ENCODE measurements at regions not wholly inside any gene's neighbourhood (a gene's known extent, or its start where the extent isn't known, plus 50 kb on each side); places are given as distances from the start of the nearest gene placed in this dataset.

DNA sequence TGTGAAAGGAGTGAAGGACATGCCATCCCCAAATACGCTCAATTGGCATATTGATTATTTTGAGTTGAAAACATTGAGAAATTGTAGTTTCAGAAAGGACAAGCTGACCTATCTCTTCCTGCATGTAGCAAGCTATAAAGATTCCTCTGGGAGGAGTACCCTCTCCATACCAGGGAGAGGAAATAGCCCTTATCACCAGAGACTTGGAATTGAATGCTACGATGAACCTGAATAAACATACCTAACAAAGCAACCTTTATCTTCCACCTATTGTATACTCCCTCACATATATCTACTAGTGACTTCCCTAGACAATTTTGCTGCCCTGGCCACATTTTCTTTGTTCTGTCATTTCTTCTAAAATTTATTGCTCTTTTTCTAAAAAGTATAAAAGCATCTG, 150.2 kb upstream of the EEPD1 start:
- H3K27ac ChIP-seq (ENCODE audit: low read length) = no peak overlapping the region
- H3K27me3 ChIP-seq (ENCODE audit: control insufficient read depth, insufficient read depth, low read length) = no peaks in the 10 kb centered on the region
- peaks cover 3% of the 10 kb centered on the region; the same call in 1 of the 2 replicates for H3K9me3 ChIP-seq (ENCODE audit: control insufficient read depth, insufficient read depth, low read depth, low read length)
- H3K36me3 ChIP-seq (ENCODE audit: control insufficient read depth, insufficient read depth, low read length) = no peaks in the 10 kb centered on the region
- POLR2A ChIA-PET = no interaction called here
- in situ Hi-C loops (cut with HindIII; ENCODE audit: low pct_unique_long_range_greater_than_20kb, low sequenced_read_pairs) (no loop called here), intact Hi-C loops (cut with micrococcal nuclease; ENCODE audit: unreplicated experiment) (no loop called here)
- ATAC-seq (no peak), DNase-seq (ENCODE audit: low read depth, low spot score) (no peak)
- no TSS peak for BruUV-seq (replicated peaks)
- TF ChIP-seq SIN3A (IDR thresholded peaks at IDR 0.05; ENCODE audit: borderline replicate concordance, insufficient read depth, low read depth, low read length) (no peak), POLR2AphosphoS5 (IDR thresholded peaks at IDR 0.05; ENCODE audit: low read depth, low read length) (no peak), TCF7L2 (IDR thresholded peaks at IDR 0.05; ENCODE audit: low read depth, low read length) (no peak)
- TF ChIP-seq, protein P1, sequence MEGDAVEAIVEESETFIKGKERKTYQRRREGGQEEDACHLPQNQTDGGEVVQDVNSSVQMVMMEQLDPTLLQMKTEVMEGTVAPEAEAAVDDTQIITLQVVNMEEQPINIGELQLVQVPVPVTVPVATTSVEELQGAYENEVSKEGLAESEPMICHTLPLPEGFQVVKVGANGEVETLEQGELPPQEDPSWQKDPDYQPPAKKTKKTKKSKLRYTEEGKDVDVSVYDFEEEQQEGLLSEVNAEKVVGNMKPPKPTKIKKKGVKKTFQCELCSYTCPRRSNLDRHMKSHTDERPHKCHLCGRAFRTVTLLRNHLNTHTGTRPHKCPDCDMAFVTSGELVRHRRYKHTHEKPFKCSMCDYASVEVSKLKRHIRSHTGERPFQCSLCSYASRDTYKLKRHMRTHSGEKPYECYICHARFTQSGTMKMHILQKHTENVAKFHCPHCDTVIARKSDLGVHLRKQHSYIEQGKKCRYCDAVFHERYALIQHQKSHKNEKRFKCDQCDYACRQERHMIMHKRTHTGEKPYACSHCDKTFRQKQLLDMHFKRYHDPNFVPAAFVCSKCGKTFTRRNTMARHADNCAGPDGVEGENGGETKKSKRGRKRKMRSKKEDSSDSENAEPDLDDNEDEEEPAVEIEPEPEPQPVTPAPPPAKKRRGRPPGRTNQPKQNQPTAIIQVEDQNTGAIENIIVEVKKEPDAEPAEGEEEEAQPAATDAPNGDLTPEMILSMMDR (IDR thresholded peaks at IDR 0.05) = no peak
- TF ChIP-seq, protein P2, sequence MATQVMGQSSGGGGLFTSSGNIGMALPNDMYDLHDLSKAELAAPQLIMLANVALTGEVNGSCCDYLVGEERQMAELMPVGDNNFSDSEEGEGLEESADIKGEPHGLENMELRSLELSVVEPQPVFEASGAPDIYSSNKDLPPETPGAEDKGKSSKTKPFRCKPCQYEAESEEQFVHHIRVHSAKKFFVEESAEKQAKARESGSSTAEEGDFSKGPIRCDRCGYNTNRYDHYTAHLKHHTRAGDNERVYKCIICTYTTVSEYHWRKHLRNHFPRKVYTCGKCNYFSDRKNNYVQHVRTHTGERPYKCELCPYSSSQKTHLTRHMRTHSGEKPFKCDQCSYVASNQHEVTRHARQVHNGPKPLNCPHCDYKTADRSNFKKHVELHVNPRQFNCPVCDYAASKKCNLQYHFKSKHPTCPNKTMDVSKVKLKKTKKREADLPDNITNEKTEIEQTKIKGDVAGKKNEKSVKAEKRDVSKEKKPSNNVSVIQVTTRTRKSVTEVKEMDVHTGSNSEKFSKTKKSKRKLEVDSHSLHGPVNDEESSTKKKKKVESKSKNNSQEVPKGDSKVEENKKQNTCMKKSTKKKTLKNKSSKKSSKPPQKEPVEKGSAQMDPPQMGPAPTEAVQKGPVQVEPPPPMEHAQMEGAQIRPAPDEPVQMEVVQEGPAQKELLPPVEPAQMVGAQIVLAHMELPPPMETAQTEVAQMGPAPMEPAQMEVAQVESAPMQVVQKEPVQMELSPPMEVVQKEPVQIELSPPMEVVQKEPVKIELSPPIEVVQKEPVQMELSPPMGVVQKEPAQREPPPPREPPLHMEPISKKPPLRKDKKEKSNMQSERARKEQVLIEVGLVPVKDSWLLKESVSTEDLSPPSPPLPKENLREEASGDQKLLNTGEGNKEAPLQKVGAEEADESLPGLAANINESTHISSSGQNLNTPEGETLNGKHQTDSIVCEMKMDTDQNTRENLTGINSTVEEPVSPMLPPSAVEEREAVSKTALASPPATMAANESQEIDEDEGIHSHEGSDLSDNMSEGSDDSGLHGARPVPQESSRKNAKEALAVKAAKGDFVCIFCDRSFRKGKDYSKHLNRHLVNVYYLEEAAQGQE (IDR thresholded peaks at IDR 0.05; ENCODE audit: insufficient read depth in 1 of 2, low read depth in 2 of 2, low read length in 1 of 2) = no peak
- CTCF ChIA-PET = interaction anchor here (1.2 kb wide), 1 partner anchor 126 kb away, joined by 3 read pairs; no protein-coding TSS in a partner anchor
- no peak overlapping the region for H3K4me3 ChIP-seq (ENCODE audit: low read depth in 2 of 2, low read length in 2 of 2)
- no peaks in the 10 kb centered on the region for H3K4me1 ChIP-seq (ENCODE audit: control insufficient read depth, insufficient read depth, low read length)

DNA sequence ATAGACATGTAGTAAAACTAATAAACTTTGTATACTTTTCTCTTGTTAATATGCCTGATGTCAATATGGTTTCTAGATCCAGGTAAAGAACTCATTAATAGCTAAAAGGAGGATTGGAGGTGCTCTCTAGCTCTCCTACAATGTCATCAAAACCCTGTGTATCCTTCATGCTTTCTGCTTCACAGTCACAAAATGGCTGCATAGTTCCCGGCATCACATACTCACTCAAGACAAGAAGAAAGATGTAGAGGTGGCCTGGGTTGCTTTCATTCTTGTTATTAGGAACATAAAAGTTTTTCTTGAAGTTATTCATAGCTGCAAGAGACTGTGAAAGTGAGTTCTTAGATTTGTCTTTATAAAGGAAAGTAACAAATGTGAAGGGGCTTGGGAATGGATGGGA, 149.7 kb upstream of the EEPD1 start:
- no TSS peak for BruUV-seq (replicated peaks)
- Histone ChIP-seq H3K36me3 (ENCODE audit: control insufficient read depth, insufficient read depth, low read length) (no peaks in the 10 kb centered on the region), H3K27me3 (ENCODE audit: control insufficient read depth, insufficient read depth, low read length) (no peaks in the 10 kb centered on the region), H3K9me3 (ENCODE audit: control insufficient read depth, insufficient read depth, low read depth, low read length) (peaks cover 3% of the 10 kb centered on the region; the same call in 1 of the 2 replicates), H3K4me1 (ENCODE audit: control insufficient read depth, insufficient read depth, low read length) (no peaks in the 10 kb centered on the region), H3K27ac (ENCODE audit: low read length) (no peak overlapping the region), H3K4me3 (ENCODE audit: low read depth in 2 of 2, low read length in 2 of 2) (no peak overlapping the region)
- TF ChIP-seq, protein P2 (IDR thresholded peaks at IDR 0.05; ENCODE audit: insufficient read depth in 1 of 2, low read depth in 2 of 2, low read length in 1 of 2) = no peak
- TF ChIP-seq POLR2AphosphoS5 (IDR thresholded peaks at IDR 0.05; ENCODE audit: low read depth, low read length) = no peak
- TF ChIP-seq, protein P1 (IDR thresholded peaks at IDR 0.05) = no peak
- no peak for TF ChIP-seq SIN3A (IDR thresholded peaks at IDR 0.05; ENCODE audit: borderline replicate concordance, insufficient read depth, low read depth, low read length)
- no peak for TF ChIP-seq TCF7L2 (IDR thresholded peaks at IDR 0.05; ENCODE audit: low read depth, low read length)
- intact Hi-C loops (cut with micrococcal nuclease; ENCODE audit: unreplicated experiment) = no loop called here
- in situ Hi-C loops (cut with HindIII; ENCODE audit: low pct_unique_long_range_greater_than_20kb, low sequenced_read_pairs) = no loop called here
- ChIA-PET CTCF (no interaction called here), POLR2A (no interaction called here)
- no peak for ATAC-seq
- no peak for DNase-seq (ENCODE audit: low read depth, low spot score)
